Neural cell (in vitro differentiated cells): ENCODE measurements at regions not wholly inside any gene's neighbourhood (a gene's known extent, or its start where the extent isn't known, plus 50 kb on each side); places are given as distances from the start of the nearest gene placed in this dataset.

ENCODE experiments used
- H2AFZ ChIP-seq: fragments of 200-600, 300-800 bp; sonication (generic), shearing (Covaris generic); 2 replicates; pipeline ENCODE4 v1.6.0; 2014; ENCODE audit warnings: low read depth, mild to moderate bottlenecking, antibody characterized with exemption, low read length, moderate library complexity
- H3F3A ChIP-seq: fragments of 200-600 bp; shearing (Covaris generic); 2 replicates; pipeline ENCODE4 v1.6.1; 2016; ENCODE audit warnings: mild to moderate bottlenecking, moderate library complexity, mixed read lengths, antibody characterized with exemption, low read length; ENCODE audit not compliant: insufficient read depth, poor library complexity, severe bottlenecking
- H3K27ac ChIP-seq: fragments of 200-600, 300-800 bp; sonication (generic), shearing (Covaris generic); 2 replicates; pipeline ENCODE4 v1.5.1; 2014; ENCODE audit warnings: mild to moderate bottlenecking, low read length, moderate library complexity
- H3K27me3 ChIP-seq: fragments of 300-800, 200-600 bp; sonication (generic), shearing (Covaris generic); 2 replicates; pipeline ENCODE4 v1.6.0; 2014; ENCODE audit warnings: mild to moderate bottlenecking, low read depth, low read length, moderate library complexity; ENCODE audit not compliant: insufficient read depth
- H3K36me3 ChIP-seq: fragments of 300-800, 200-600 bp; sonication (generic), shearing (Covaris generic); 2 replicates; pipeline ENCODE4 v1.5.1; 2014; ENCODE audit warnings: mild to moderate bottlenecking, antibody characterized with exemption, low read length, moderate library complexity; ENCODE audit not compliant: insufficient read depth
- H3K4me2 ChIP-seq: fragments of 300-800, 200-600 bp; sonication (generic), shearing (Covaris generic); 2 replicates; pipeline ENCODE4 v1.6.0; 2014; ENCODE audit warnings: mild to moderate bottlenecking, low read length
- H3K4me3 ChIP-seq: fragments of 300-800, 200-600 bp; sonication (generic), shearing (Covaris generic); 2 replicates; pipeline ENCODE4 v1.5.1; 2014; ENCODE audit warnings: mild to moderate bottlenecking, low read length, moderate library complexity
- H3K79me2 ChIP-seq: fragments of 200-600 bp; shearing (Covaris generic); replicated peaks from 2 replicates; pipeline ENCODE4 v1.6.0; 2014; ENCODE audit warnings: mild to moderate bottlenecking, low read length, moderate library complexity; ENCODE audit not compliant: insufficient read depth
- H3K9ac ChIP-seq: fragments of 300-800, 200-600 bp; sonication (generic), shearing (Covaris generic); 2 replicates; pipeline ENCODE4 v1.6.1; 2016; ENCODE audit warnings: mild to moderate bottlenecking, low read length, mixed read lengths
- H3K9me2 ChIP-seq: fragments of 200-600 bp; shearing (Covaris generic); 2 replicates; pipeline ENCODE4 v1.6.1; 2016; ENCODE audit warnings: mild to moderate bottlenecking, low read length, mixed read lengths; ENCODE audit not compliant: insufficient read depth
- H3K9me3 ChIP-seq: fragments of 200-600, 300-800 bp; sonication (generic), shearing (Covaris generic); 2 replicates; pipeline ENCODE4 v1.6.1; 2016; ENCODE audit warnings: mild to moderate bottlenecking, mixed run types, low read length, moderate library complexity, mixed read lengths
- H4K20me1 ChIP-seq: fragments of 200-600 bp; shearing (Covaris generic); 2 replicates; pipeline ENCODE4 v1.6.1; 2016; ENCODE audit warnings: mild to moderate bottlenecking, mixed run types; ENCODE audit not compliant: insufficient read depth
- CTCF ChIP-seq: fragments of 450-650 bp; IDR thresholded peaks from 2 replicates; pipeline ENCODE4 v1.5.1; 2014; ENCODE audit warnings: antibody characterized with exemption, mild to moderate bottlenecking, moderate library complexity; ENCODE audit not compliant: poor library complexity, severe bottlenecking
- EP300 ChIP-seq: fragments of 450-650 bp; conservative IDR thresholded peaks from 2 replicates; pipeline ENCODE4 v1.6.1; 2014; ENCODE audit warnings: antibody characterized with exemption, mild to moderate bottlenecking, moderate library complexity; ENCODE audit not compliant: poor library complexity, severe bottlenecking
- EZH2 ChIP-seq: fragments of 200-600, 300-800 bp; shearing (Covaris generic), sonication (generic); IDR thresholded peaks from 2 replicates; pipeline ENCODE4 v1.6.1; 2014; ENCODE audit warnings: antibody characterized with exemption, low read length, borderline replicate concordance, mild to moderate bottlenecking; ENCODE audit not compliant: insufficient read depth, poor library complexity, severe bottlenecking
- MXI1 ChIP-seq: fragments of 450-650 bp; conservative IDR thresholded peaks from 2 replicates; pipeline ENCODE4 v1.6.1; 2014; ENCODE audit warnings: antibody characterized with exemption, mild to moderate bottlenecking; ENCODE audit not compliant: poor library complexity, severe bottlenecking
- POLR2AphosphoS5 ChIP-seq: IDR thresholded peaks from 2 replicates; pipeline ENCODE4 v1.6.1; 2012
- RAD21 ChIP-seq: fragments of 450-650 bp; conservative IDR thresholded peaks from 2 replicates; pipeline ENCODE4 v1.6.1; 2014; ENCODE audit warnings: antibody characterized with exemption, mild to moderate bottlenecking, moderate library complexity
- REST ChIP-seq: IDR thresholded peaks from 2 replicates; pipeline ENCODE4 v1.6.1; 2012; ENCODE audit warnings: borderline replicate concordance
- SMC3 ChIP-seq: fragments of 450-650 bp; conservative IDR thresholded peaks from 2 replicates; pipeline ENCODE4 v1.6.1; 2014; ENCODE audit warnings: antibody characterized with exemption, mild to moderate bottlenecking, moderate library complexity; ENCODE audit not compliant: poor library complexity
- TAF1 ChIP-seq: IDR thresholded peaks from 2 replicates; pipeline ENCODE4 v1.6.1; 2012; ENCODE audit warnings: low read depth

GRCh38 chr1:242691610-242691945 lies 167.1 kb upstream of the PLD5 start:
- TF ChIP-seq MXI1 (no peak), CTCF (no peak), RAD21 (no peak), REST (no peak), POLR2AphosphoS5 (no peak), TAF1 (no peak), SMC3 (no peak), EZH2 (no peak), EP300 (no peak)
- Histone ChIP-seq H3K9ac (no peak overlapping the region), H4K20me1 (no peaks in the 10 kb centered on the region), H3K36me3 (no peaks in the 10 kb centered on the region), H3K4me2 (no peak overlapping the region), H3F3A (no peaks in the 10 kb centered on the region), H3K27me3 (no peaks in the 10 kb centered on the region), H3K9me2 (no peaks in the 10 kb centered on the region), H3K9me3 (no peaks in the 10 kb centered on the region), H3K27ac (no peak overlapping the region), H3K4me3 (no peak overlapping the region), H3K79me2 (no peaks in the 10 kb centered on the region), H2AFZ (no peak overlapping the region)

- no peak overlapping the region for H3K27ac ChIP-seq
- no peak overlapping the region for H3K4me2 ChIP-seq
- no peaks in the 10 kb centered on the region for H4K20me1 ChIP-seq
- H3K4me3 ChIP-seq = no peak overlapping the region
- no peak overlapping the region for H2AFZ ChIP-seq
- H3K36me3 ChIP-seq = no peaks in the 10 kb centered on the region
- no peaks in the 10 kb centered on the region for H3K79me2 ChIP-seq
- no peaks in the 10 kb centered on the region for H3K9me2 ChIP-seq
- no peaks in the 10 kb centered on the region for H3F3A ChIP-seq
- H3K27me3 ChIP-seq = no peaks in the 10 kb centered on the region
- TF ChIP-seq REST (no peak), CTCF (no peak), TAF1 (no peak), MXI1 (no peak), EZH2 (no peak), POLR2AphosphoS5 (no peak), SMC3 (no peak), RAD21 (no peak), EP300 (no peak)
- H3K9me3 ChIP-seq = no peaks in the 10 kb centered on the region
- no peak overlapping the region for H3K9ac ChIP-seq
Measured at GRCh38 chr1:242690849-242691609, 166.5 kb upstream of the PLD5 start.
